Ovary (tissue), 3 donors: ENCODE measurements at regions not wholly inside any gene's neighbourhood (a gene's known extent, or its start where the extent isn't known, plus 50 kb on each side); places are given as distances from the start of the nearest gene placed in this dataset.

Experiments
- CTCF ChIP-seq, 3 donors: fragments of 450-650 bp in 2 of 3; fragments of 200-600 bp in 1 of 3; IDR thresholded peaks; one replicate each; pipeline versions ENCODE4 v1.5.1 to v1.8.0; 2016 to 2022; ENCODE audit warnings: antibody characterized with exemption in 3 of 3, mild to moderate bottlenecking in 1 of 3
- POLR2A ChIP-seq: fragments of 450-650 bp; IDR thresholded peaks from one replicate; pipeline ENCODE4 v1.6.1; 2017; ENCODE audit warnings: antibody characterized with exemption, mild to moderate bottlenecking, moderate library complexity
- donor health status: DM: no; HTN: no; CAD: no.

DNA sequence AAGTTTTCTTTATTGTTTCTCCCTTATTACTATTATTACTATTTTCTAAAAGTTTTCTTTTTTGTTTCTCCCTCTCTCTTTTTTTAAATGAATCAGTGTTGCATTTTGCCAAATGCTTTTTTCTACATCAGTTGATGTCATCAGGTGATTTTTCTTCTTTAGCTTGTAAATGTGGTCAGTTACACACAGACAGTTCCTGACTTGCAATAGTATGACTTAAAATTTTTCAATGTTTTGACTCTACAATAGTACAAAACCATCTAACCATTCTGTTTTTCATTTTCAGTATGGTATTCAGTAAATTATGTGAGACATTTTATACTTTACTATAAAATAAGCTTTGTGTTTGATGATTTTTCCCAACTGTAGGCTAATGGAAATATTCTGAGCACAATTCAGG, 443.0 kb downstream of the GADD45G start:
- TF ChIP-seq CTCF (IDR thresholded peaks at IDR 0.05) (no peak), POLR2A (no peak)
